ENCODE measurements at regions not wholly inside any gene's neighbourhood (a gene's known extent, or its start where the extent isn't known, plus 50 kb on each side); places are given as distances from the start of the nearest gene placed in this dataset.

DNA sequence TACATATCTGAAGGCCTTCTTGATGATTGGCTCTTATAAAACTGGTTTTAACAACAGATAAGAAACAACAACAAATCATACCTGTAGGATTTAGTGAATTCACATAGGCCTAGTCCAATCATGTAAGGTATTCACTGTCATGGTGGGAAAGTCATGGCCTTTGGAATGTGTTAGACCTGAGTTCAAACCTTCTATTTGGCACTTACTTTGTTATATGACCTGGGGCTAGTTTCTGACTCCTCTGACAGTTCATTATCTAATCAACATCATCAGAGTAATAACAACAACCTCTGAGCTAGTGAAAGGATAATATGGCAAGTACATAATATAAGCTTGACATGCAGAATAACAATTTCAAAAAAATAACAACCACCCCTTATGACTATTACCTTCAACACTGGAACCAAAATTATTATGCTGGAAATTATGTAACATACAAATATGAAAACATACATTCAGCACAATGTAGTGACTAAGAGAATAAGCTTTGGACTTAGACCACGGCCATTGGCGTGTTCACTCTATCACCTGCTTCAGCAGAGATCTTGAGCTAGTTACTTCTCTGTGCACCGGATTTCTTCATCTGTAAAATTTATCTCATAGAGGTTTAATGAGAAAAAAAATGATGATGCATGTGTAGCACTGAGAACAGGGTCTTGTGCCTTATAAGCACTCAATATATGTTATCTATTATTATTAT lies 597.6 kb downstream of the LMO4 start:
- no peak for DNase-seq (ENCODE audit: low spot score in 2 of 2)
- Histone ChIP-seq H3K9me3 (peaks cover 0 to 5% of the 10 kb centered on the region in 2 donors), H3K27me3 (no peaks in the 10 kb centered on the region), H3K36me3 (no peaks in the 10 kb centered on the region), H3K27ac (no peak overlapping the region), H3K4me1 (no peaks in the 10 kb centered on the region), H3K4me3 (no peak overlapping the region)
- TF ChIP-seq, protein P1, sequence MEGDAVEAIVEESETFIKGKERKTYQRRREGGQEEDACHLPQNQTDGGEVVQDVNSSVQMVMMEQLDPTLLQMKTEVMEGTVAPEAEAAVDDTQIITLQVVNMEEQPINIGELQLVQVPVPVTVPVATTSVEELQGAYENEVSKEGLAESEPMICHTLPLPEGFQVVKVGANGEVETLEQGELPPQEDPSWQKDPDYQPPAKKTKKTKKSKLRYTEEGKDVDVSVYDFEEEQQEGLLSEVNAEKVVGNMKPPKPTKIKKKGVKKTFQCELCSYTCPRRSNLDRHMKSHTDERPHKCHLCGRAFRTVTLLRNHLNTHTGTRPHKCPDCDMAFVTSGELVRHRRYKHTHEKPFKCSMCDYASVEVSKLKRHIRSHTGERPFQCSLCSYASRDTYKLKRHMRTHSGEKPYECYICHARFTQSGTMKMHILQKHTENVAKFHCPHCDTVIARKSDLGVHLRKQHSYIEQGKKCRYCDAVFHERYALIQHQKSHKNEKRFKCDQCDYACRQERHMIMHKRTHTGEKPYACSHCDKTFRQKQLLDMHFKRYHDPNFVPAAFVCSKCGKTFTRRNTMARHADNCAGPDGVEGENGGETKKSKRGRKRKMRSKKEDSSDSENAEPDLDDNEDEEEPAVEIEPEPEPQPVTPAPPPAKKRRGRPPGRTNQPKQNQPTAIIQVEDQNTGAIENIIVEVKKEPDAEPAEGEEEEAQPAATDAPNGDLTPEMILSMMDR (IDR thresholded peaks at IDR 0.05): no peak
- intact Hi-C loops (cut with DNase I): no loop called here

DNA sequence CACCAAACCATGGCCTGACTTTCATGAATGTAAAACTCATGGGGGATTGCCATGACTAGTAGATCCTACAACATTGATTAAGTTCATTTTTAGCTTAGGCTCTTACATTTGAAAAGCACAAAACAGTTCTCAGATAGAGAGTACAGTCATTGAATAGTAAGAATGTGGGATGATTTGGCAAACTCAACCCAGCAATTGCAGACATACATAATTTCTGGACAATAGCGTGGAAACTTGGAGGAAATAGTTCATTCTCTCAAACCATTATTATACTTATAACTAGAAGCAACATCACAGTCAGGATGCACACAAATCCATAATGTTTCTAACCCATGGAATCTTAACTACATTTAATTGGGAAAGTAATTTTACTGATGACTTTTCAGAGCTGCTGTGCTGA lies 598.2 kb downstream of the LMO4 start:
- Histone ChIP-seq H3K4me1 (no peaks in the 10 kb centered on the region), H3K9me3 (peaks cover 0 to 8% of the 10 kb centered on the region in 2 donors), H3K4me3 (no peak overlapping the region), H3K36me3 (no peaks in the 10 kb centered on the region), H3K27ac (no peak overlapping the region), H3K27me3 (no peaks in the 10 kb centered on the region)
- TF ChIP-seq, protein P1 (IDR thresholded peaks at IDR 0.05): no peak
- no peak for DNase-seq (ENCODE audit: low spot score in 2 of 2)
- intact Hi-C loops (cut with DNase I): no loop called here

DNA sequence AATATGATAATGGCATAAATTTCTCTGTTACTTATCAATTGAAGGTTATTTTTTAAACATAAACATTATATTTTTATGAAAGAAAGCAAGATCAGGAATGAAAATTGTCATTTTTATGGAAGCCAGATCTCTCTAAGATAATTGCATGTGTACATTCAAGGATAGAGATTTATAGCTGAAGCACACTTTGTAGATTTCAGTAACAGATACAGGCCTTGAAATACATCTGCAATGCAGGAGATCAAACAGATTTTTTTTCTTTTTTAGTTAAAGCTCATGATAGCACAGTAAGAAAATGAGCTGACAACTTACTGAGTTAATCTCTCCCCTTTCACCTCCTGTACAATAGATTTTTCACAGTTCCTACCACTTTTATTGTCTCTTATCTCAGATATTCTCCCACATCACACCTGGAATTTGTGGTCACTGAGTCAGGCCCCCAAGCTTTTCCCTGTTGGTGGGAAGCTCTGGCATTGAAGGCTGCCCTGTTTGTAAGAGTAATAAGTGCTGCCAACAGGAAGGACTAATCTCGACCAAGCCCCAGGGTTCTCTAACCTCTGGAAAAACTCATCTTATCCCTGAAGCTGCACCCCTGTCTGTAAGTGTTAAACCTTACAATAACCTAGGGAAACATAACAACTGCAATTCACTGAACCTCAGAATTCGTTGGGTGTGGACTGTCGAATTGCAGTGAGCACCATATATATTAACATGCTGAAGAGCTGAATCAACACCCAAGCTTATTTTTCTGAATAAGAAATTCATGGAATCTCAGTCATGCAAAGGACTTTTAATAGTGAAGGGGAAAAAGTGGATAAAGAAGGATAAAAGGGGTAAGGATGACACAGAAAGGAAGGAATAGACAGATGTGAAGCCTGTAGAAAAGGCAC lies 599.0 kb downstream of the LMO4 start:
- Histone ChIP-seq H3K27me3 (no peaks in the 10 kb centered on the region), H3K36me3 (no peaks in the 10 kb centered on the region)
- intact Hi-C loops (cut with DNase I): no loop called here

DNA sequence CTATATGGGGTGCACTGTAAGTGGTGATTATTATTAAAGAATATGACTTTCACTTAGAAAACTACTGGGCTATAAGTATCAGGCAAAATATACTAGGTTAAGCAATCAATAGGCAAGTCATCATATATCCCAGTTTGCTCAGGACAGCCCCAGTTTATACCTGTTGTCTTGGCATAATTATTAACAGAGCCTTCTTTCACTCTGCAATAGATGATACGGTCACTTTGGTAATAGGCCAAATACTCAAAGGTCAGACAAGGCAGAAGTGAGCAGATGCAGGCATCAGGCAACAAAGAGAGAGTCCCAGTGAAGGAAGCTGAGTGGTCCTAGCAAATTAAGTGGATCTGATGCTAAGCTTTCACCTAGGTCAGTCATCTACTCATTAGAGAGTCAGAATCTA lies 599.9 kb downstream of the LMO4 start:
- no peaks in the 10 kb centered on the region for H3K27me3 ChIP-seq
- DNase-seq (ENCODE audit: low spot score in 2 of 2): no peak
- no peaks in the 10 kb centered on the region for H3K36me3 ChIP-seq
- no peak overlapping the region for H3K4me3 ChIP-seq
- no peaks in the 10 kb centered on the region for H3K4me1 ChIP-seq
- no peak overlapping the region for H3K27ac ChIP-seq
- TF ChIP-seq, protein P1 (IDR thresholded peaks at IDR 0.05): no peak
- intact Hi-C loops (cut with DNase I): no loop called here
- H3K9me3 ChIP-seq: peaks cover 0 to 8% of the 10 kb centered on the region in 2 donors

More for the DNA sequence above, 599.0 kb downstream of the LMO4 start:
- H3K4me1 ChIP-seq: no peaks in the 10 kb centered on the region
- no peak overlapping the region for H3K27ac ChIP-seq
- TF ChIP-seq, protein P1 (IDR thresholded peaks at IDR 0.05): no peak
- H3K4me3 ChIP-seq: no peak overlapping the region
- DNase-seq (ENCODE audit: low spot score in 2 of 2): no peak
- peaks cover 0 to 8% of the 10 kb centered on the region in 2 donors for H3K9me3 ChIP-seq

DNA sequence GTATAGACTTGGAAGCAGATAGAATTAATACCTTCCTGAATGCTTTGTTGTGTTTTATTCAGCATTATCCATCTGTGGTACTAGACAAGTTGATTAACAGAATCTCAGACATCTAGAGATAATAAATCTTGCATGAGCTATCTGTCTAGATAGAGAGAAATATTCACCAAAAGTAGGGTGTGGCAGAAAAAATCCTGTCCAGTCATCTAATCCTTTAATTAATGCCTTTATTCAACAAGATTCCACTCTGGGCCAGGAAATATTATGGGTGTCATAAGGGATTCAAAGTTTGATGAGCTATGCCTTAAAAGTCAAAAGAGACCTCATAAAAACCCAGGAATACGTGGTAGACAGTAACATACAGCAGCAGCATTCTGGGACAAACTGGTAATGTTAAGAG lies 601.2 kb downstream of the LMO4 start:
- H3K27ac ChIP-seq: no peak overlapping the region
- intact Hi-C loops (cut with DNase I): no loop called here
- no peaks in the 10 kb centered on the region for H3K27me3 ChIP-seq
- H3K36me3 ChIP-seq: no peaks in the 10 kb centered on the region
- H3K9me3 ChIP-seq: peaks cover 0 to 8% of the 10 kb centered on the region in 2 donors
- H3K4me1 ChIP-seq: no peaks in the 10 kb centered on the region
- TF ChIP-seq, protein P1 (IDR thresholded peaks at IDR 0.05): no peak
- no peak for DNase-seq (ENCODE audit: low spot score in 2 of 2)
- no peak overlapping the region for H3K4me3 ChIP-seq

Measured in ascending aorta (tissue), 2 donors.